Sigmoid colon (tissue), 6 donors: ENCODE measurements at regions not wholly inside any gene's neighbourhood (a gene's known extent, or its start where the extent isn't known, plus 50 kb on each side); places are given as distances from the start of the nearest gene placed in this dataset.

Source experiments
- DNase-seq: peaks from one replicate; pipeline ENCODE4 v3.0.0-alpha.2; 2019
- H3K27ac ChIP-seq, 4 donors: fragments of 200-600 bp; sonication (generic); one replicate each; pipeline ENCODE4 v1.5.1; 2016 to 2019; ENCODE audit warnings: mild to moderate bottlenecking in 1 of 4
- H3K27me3 ChIP-seq, 3 donors: fragments of 200-600 bp; sonication (generic); one replicate each; pipeline ENCODE4 v1.5.1; 2019; ENCODE audit warnings: mild to moderate bottlenecking in 1 of 3
- H3K36me3 ChIP-seq, 4 donors: fragments of 200-600 bp; sonication (generic); one replicate each; pipeline ENCODE4 v1.5.1; 2016 to 2019
- H3K4me1 ChIP-seq, 4 donors: fragments of 200-600 bp; sonication (generic); one replicate each; pipeline ENCODE4 v1.5.1; 2017 to 2019
- H3K4me3 ChIP-seq, 4 donors: fragments of 200-600 bp; sonication (generic); one replicate each; pipeline ENCODE4 v1.5.1; 2017 to 2019; ENCODE audit warnings: mild to moderate bottlenecking in 2 of 4, moderate library complexity in 1 of 4
- H3K9me3 ChIP-seq, 4 donors: fragments of 200-600 bp in 3 of 4; sonication (generic) in 3 of 4; one replicate each; pipeline versions ENCODE4 v1.5.1 to v1.6.1; 2013 to 2019
- CTCF ChIP-seq, 4 experiments: fragments of 450-650 bp in 3 of 4; fragments of 200-600 bp in 1 of 4; IDR thresholded peaks; one replicate each; pipeline ENCODE4 v1.5.1; 2016 to 2019; ENCODE audit warnings: antibody characterized with exemption in 4 of 4, mild to moderate bottlenecking in 3 of 4, moderate library complexity in 2 of 4
- EP300 ChIP-seq, 4 donors: sonication (generic); formaldehyde crosslinking; IDR thresholded peaks; one replicate each; pipeline ENCODE4 v1.6.1; 2017; ENCODE audit warnings: antibody characterized with exemption in 4 of 4
- POLR2A ChIP-seq, 2 donors: fragments of 450-650 bp; IDR thresholded peaks; one replicate each; pipeline ENCODE4 v1.6.1; 2016; ENCODE audit warnings: antibody characterized with exemption in 2 of 2, mild to moderate bottlenecking in 2 of 2, moderate library complexity in 2 of 2
- POLR2AphosphoS5 ChIP-seq, 4 donors: sonication (generic); formaldehyde crosslinking; IDR thresholded peaks; one replicate each; pipeline ENCODE4 v1.6.1; 2017; ENCODE audit warnings: antibody characterized with exemption in 4 of 4
- WGBS, 2 donors: extraction: QIAGEN DNeasy Blood & Tissue Kit; methylation state at CpG; one replicate each; pipeline ENCODE4 v1.1.7; 2013; 5-methylcytosine and 5-hydroxymethylcytosine counted together
- intact Hi-C: fragments of 100-400 bp; cut with DNase I; formaldehyde crosslinking; loops from one replicate; pipeline ENCODE4 v1.15.1; 2023
- donor health status: healthy with polysubstance abuse.
- donor health status: healthy.

GRCh38 chr21:28615276-28615675, 377.4 kb downstream of the LTN1 start:
- no peak for TF ChIP-seq EP300 (IDR thresholded peaks at IDR 0.05)
- TF ChIP-seq POLR2AphosphoS5 (IDR thresholded peaks at IDR 0.05), result no peak
- no peak for TF ChIP-seq POLR2A (IDR thresholded peaks at IDR 0.05)
- TF ChIP-seq CTCF (IDR thresholded peaks at IDR 0.05), result no peak
- Histone ChIP-seq H3K36me3 (no peaks in the 10 kb centered on the region), H3K9me3 (no peaks in the 10 kb centered on the region), H3K4me1 (no peaks in the 10 kb centered on the region), H3K27me3 (no peaks in the 10 kb centered on the region), H3K4me3 (no peak overlapping the region), H3K27ac (no peak overlapping the region)
- 85 to 87% methylated on average over 3 of the region's 3 CpGs for WGBS, 2 donors
- DNase-seq, result no peak
- intact Hi-C loops, result no loop called here

- Histone ChIP-seq H3K9me3 (no peaks in the 10 kb centered on the region), H3K4me3 (no peak overlapping the region), H3K4me1 (no peaks in the 10 kb centered on the region), H3K36me3 (no peaks in the 10 kb centered on the region), H3K27me3 (no peaks in the 10 kb centered on the region), H3K27ac (no peak overlapping the region)
- DNase-seq, result no peak
- intact Hi-C loops, result no loop called here
- TF ChIP-seq POLR2AphosphoS5 (IDR thresholded peaks at IDR 0.05) (no peak), CTCF (IDR thresholded peaks at IDR 0.05) (no peak), POLR2A (IDR thresholded peaks at IDR 0.05) (no peak), EP300 (IDR thresholded peaks at IDR 0.05) (no peak)
- 74 to 79% methylated on average over 2 of the region's 2 CpGs for WGBS, 2 donors
Measured at GRCh38 chr21:28614791-28615190, 377.9 kb downstream of the LTN1 start.

- Histone ChIP-seq H3K4me3 (no peak overlapping the region), H3K27ac (no peak overlapping the region), H3K4me1 (no peaks in the 10 kb centered on the region), H3K27me3 (no peaks in the 10 kb centered on the region), H3K36me3 (no peaks in the 10 kb centered on the region), H3K9me3 (no peaks in the 10 kb centered on the region)
- TF ChIP-seq POLR2A (IDR thresholded peaks at IDR 0.05) (no peak), EP300 (IDR thresholded peaks at IDR 0.05) (no peak), POLR2AphosphoS5 (IDR thresholded peaks at IDR 0.05) (no peak), CTCF (IDR thresholded peaks at IDR 0.05) (no peak)
- no peak for DNase-seq
- intact Hi-C loops, result no loop called here
- 83 to 86% methylated on average over 5 of the region's 5 CpGs for WGBS, 2 donors
Measured at GRCh38 chr21:28608646-28609045, 384.0 kb downstream of the LTN1 start.

GRCh38 chr21:28607545-28607944, 385.1 kb downstream of the LTN1 start:
- Histone ChIP-seq H3K9me3 (no peaks in the 10 kb centered on the region), H3K27me3 (no peaks in the 10 kb centered on the region), H3K27ac (no peak overlapping the region), H3K4me3 (no peak overlapping the region), H3K4me1 (no peaks in the 10 kb centered on the region), H3K36me3 (no peaks in the 10 kb centered on the region)
- whole genome bisulfite sequencing, 2 donors, result 79 to 95% methylated on average over 4 of the region's 4 CpGs
- intact Hi-C loops, result no loop called here
- DNase-seq, result no peak
- no peak for TF ChIP-seq POLR2AphosphoS5 (IDR thresholded peaks at IDR 0.05)
- no peak for TF ChIP-seq EP300 (IDR thresholded peaks at IDR 0.05)
- TF ChIP-seq POLR2A (IDR thresholded peaks at IDR 0.05), result no peak
- TF ChIP-seq CTCF (IDR thresholded peaks at IDR 0.05), result no peak

GRCh38 chr21:28604946-28605537, 387.6 kb downstream of the LTN1 start:
- WGBS, 2 donors, result 66 to 86% methylated on average over 3 of the region's 3 CpGs
- Histone ChIP-seq H3K4me3 (no peak overlapping the region), H3K27me3 (no peaks in the 10 kb centered on the region), H3K27ac (no peak overlapping the region), H3K4me1 (no peaks in the 10 kb centered on the region), H3K36me3 (no peaks in the 10 kb centered on the region), H3K9me3 (peaks cover 0 to 6% (median under 1%) of the 10 kb centered on the region in 4 donors)
- DNase-seq, result no peak
- TF ChIP-seq POLR2A (IDR thresholded peaks at IDR 0.05), result no peak
- no peak for TF ChIP-seq EP300 (IDR thresholded peaks at IDR 0.05)
- TF ChIP-seq CTCF (IDR thresholded peaks at IDR 0.05), result no peak
- TF ChIP-seq POLR2AphosphoS5 (IDR thresholded peaks at IDR 0.05), result no peak
- intact Hi-C loops, result no loop called here
